ENCODE measurements at regions not wholly inside any gene's neighbourhood (a gene's known extent, or its start where the extent isn't known, plus 50 kb on each side); places are given as distances from the start of the nearest gene placed in this dataset.

- TF ChIP-seq POLR2A (IDR thresholded peaks at IDR 0.05; ENCODE audit: low read depth, low read length) (no peak), SMC3 (IDR thresholded peaks at IDR 0.05; ENCODE audit: low read depth, low read length) (no peak), CTCF (conservative IDR thresholded peaks at IDR 0.05; ENCODE audit: low read depth, low read length) (no peak), MAFK (IDR thresholded peaks at IDR 0.05; ENCODE audit: low read depth, low read length) (no peak), RAD21 (IDR thresholded peaks at IDR 0.05; ENCODE audit: low read length) (no peak), MXI1 (IDR thresholded peaks at IDR 0.05; ENCODE audit: borderline replicate concordance, low read depth, low read length) (no peak), FOS (IDR thresholded peaks at IDR 0.05; ENCODE audit: low read depth, low read length) (no peak), MAZ (IDR thresholded peaks at IDR 0.05; ENCODE audit: borderline replicate concordance, low read depth, low read length) (no peak), BHLHE40 (IDR thresholded peaks at IDR 0.05; ENCODE audit: low read depth, low read length) (no peak), USF2 (IDR thresholded peaks at IDR 0.05; ENCODE audit: low read depth, low read length) (no peak), RFX5 (IDR thresholded peaks at IDR 0.05; ENCODE audit: low read depth, low read length) (no peak), CEBPB (IDR thresholded peaks at IDR 0.05; ENCODE audit: low read depth, low read length) (no peak), CHD1 (IDR thresholded peaks at IDR 0.05; ENCODE audit: low read depth, low read length) (no peak), NFE2L2 (IDR thresholded peaks at IDR 0.05; ENCODE audit: low read depth, low read length) (no peak)
Observed at GRCh38 chr14:28701733-28702132, 64.9 kb upstream of the FOXG1 start.

Data from IMR-90 (cell line).